UCSD-AML1 (cell line): ENCODE measurements at regions not wholly inside any gene's neighbourhood (a gene's known extent, or its start where the extent isn't known, plus 50 kb on each side); places are given as distances from the start of the nearest gene placed in this dataset.
"Not testable (repeated sequence)": the region's sequence is repeated elsewhere in the genome, so short reads cannot be mapped to it uniquely, and the experiment has no call there.

ENCODE experiments used
- DNase-seq: peaks from one replicate; lab custom pipeline; 2025; ENCODE audit not compliant: unreplicated experiment; lab: John Stamatoyannopoulos, UW

DNA sequence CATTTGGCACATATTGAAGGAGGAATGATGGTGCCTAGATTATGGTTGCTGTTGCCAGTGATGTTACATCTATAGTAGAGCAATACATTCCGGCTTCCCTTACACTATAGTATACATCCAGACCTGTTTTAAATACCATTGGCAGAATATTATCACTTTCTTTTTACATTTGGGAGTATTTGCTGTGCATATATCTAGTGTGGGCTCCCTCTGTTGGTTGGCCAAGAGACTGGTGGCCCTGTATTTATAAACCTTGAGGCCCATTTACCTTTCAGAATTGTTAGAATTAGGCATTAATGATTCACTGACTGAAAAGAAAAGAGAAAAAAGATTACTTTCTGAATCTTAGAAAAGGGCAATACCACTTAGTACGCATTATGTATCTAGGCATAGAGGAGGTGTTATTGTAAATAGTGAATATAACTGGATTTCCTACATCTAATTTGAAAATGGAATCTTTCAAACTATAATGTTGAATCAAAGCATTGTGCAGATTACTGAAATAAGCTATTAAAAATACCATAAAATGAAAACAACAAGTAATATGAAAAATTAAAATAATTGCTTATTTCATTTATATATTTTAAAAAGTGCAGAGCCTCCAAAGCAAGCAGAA is 628.8 kb upstream of the MAN1A1 start:
- no peak for DNase-seq

DNA sequence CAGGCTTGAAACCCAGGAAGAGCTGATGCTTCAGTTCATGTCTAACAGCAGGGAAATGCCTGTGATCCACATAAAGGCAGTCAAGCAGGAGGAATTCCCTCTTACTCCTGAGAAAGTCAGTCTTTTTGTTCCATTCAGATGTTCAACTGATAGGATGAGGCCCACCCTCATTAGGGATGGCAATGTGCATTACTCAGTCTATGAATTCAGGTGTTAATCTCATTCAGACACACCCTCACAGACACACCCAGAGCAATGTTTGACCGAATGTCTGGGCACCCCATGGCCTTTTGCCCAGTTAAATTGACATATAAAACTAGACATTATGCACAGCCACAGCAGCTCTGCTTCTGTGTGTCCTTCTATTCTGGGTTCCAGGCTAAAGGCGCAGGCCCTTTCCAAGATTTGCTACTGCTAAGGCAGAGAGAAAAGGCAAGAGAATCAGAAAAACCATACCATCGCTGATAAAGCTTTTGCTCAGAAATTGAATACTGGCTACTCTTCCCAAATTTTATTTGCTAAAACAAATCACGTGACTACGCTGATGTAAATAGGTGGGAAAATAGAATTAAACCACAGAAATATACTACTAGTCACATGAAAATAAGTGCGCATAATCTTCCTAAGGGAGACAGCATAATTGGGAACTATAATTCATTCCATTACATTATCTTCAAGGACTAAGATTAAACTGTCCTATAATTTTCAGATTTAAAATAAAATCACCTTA is 625.0 kb upstream of the MAN1A1 start:
- DNase-seq, result no peak

DNA sequence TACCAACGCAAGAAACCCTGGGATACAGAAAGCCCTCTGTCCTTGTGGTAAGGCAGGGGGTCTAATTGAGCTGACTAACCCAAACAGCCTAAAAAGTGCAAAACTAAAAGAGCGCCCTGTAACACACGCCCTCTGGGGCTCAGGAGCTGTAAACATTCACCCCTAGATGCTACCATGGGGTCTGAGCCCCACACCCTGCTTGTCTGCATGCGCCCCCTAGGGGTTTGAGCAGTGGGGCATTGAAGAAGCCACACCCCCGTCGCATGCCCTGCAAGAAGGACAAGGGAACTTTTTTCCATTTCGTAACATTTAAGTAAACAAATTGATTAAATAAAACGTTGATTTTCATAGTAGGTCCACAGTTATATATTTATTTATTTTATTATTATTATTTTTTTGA is 616.9 kb upstream of the MAN1A1 start:
- DNase-seq, result peak; percentile 20

DNA sequence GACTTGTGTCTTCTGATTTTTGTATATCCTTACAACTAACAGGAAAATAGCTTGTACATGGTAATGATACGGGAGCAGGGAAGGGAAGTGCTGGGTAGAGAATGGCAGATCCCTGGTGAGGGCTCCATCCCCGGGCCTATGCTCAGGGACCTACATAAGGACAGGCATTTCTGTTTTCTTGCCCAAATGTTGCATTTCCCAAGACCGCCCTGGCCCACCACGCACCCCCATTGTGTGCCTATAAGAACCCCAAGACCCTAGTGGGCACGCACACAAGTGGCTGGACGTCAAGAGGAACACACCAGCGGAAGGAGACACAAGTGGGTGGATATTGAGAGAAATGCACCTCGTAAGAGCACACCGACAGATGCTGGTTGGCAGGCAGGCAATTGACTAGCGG is 616.3 kb upstream of the MAN1A1 start:
- DNase-seq, result no peak

DNA sequence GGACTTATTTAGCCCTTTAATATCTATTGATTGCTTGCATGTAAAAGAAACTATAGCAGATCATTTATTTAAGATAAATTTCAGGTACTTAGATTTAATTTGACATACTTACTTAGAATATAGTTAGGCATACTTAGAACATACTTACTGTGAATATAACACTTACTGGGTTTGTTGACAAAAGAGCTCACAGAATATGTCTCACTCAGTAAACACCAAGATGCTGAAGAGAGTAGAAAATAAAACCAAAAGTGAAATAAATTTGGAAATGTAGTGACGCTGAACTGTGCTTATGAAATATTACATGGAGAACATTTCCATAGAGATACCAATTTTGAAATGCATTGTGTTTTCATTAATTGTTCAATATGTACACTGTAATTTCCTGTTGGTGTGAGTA is 615.4 kb upstream of the MAN1A1 start:
- no peak for DNase-seq

DNA sequence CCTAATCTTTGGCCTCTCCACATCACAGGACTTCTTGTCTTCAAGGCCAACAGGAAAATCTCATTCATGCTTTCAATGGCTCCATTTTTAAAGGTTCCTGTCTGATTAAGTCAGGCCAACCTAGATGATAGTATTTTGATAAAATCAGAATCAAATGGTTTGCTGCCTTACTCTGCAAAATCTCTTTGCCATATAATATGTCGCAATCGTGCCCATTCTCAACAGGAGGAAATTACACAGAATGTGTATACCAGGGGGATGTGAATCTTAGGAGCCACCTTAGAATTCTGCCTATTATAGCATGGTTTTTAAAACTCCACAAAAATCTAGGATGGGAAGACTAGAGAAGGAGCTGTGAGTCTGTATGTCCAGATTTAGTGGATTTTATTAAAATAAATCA is 612.9 kb upstream of the MAN1A1 start:
- DNase-seq, result no peak

DNA sequence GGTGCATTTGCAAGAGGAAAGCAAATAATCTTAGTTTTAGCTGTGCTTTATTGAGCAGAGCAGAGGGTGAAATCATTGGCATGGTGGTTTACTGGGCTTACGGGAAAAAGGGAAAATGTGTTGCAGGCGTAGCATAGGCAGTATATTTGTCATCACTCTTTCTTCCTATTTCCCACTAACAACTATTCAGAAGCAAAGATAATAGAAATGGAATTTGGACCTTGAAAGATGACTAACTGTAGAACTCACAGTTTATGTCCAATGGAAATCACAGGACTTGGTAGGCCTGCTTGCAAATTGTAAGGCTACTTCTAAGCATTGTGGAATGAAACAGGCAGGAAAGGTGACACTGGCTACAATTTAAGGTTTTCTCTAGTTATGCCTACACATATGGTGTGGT is 611.9 kb upstream of the MAN1A1 start:
- DNase-seq, result no peak

DNA sequence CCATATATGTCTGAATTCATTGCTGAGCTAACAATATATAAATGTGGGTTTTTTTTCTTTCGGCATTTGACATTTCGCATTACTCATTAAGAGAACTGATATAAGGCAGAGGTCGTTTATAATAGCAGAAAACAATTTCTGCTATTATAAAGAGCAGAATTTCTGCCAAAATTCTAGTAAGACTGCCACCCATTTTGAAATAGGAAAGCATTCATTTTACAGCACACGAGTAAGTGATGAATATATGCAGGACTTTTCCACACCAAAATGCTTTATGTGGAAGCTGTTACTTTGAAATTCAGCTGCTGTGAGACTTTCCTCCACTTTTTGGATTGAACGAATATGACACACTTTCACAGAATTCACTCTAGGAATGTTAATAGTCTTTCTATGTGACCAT is 610.9 kb upstream of the MAN1A1 start:
- no peak for DNase-seq

DNA sequence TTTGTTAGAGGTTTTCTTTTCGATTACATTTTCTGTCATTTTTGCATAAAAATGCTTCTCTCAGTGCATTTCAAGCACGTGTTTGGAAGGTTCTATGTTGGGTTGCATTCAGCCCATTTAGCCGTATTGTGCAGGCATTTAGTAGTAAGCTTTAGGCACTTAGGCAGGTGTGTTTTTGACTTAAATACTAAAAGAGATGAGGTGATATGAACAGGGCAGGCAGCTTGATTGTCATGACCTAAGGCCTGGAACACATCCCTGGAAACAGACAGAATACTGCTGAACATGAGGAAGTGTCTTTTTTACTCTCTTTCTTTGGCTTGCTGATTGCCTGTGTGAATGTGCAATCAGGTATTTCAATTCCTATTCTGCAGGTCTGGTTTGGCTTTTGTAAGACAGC is 610.5 kb upstream of the MAN1A1 start:
- DNase-seq, result no peak

DNA sequence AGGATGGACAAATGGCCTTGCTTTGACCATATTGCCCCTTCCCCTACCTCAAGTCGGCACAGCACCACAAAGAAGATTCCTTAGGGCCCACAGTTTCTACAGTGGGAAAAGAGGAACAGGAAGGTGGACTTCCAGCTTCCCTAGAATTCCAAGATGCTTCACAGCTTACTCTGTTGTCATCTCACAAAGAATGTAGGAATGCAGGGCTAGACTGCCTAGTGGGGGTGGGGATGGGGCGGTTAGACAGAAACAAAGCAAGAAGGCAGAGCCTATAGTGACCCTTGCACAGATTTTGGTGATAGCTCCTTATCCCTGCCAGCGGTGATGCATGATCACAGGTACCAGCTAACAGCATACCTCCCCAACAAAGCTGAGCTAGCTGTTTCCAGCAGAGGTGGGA is 607.6 kb upstream of the MAN1A1 start:
- no peak for DNase-seq

DNA sequence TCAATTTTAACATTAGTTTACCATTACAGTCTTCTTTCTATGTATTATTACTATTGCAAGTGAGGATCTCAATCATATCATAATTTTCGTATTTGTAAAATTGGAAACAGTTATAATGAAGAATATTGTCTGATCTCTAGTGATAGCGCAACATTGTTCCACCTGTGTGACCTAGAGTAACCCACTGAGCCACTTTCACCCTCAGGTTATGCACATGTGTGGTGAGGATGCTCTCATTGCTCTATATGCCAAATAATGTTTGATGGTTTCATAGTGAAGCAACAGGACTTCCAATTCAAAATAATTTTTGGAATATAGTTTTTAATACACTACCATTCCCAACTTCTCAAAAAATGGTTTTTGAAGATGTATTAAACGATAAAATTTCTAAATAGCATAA is 603.1 kb upstream of the MAN1A1 start:
- DNase-seq, result no peak

DNA sequence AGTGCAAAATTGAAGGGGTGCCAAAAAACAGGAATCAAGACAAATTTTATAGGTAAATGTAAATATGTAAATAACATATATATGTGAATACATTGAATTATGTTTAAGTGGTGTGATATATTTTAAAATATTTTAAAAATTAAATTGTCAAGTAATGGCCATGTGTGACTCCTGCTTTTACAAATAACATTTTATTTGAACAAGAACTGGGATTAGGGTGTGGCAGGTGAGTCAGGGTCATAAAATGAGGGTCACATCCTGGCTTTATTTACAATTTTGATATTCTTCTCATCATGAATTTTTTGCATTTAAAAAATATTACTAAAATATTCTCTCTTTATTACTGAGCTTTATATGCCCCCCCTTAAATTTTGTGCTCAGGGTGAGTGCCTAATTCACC is 601.1 kb upstream of the MAN1A1 start:
- DNase-seq, result no peak

DNA sequence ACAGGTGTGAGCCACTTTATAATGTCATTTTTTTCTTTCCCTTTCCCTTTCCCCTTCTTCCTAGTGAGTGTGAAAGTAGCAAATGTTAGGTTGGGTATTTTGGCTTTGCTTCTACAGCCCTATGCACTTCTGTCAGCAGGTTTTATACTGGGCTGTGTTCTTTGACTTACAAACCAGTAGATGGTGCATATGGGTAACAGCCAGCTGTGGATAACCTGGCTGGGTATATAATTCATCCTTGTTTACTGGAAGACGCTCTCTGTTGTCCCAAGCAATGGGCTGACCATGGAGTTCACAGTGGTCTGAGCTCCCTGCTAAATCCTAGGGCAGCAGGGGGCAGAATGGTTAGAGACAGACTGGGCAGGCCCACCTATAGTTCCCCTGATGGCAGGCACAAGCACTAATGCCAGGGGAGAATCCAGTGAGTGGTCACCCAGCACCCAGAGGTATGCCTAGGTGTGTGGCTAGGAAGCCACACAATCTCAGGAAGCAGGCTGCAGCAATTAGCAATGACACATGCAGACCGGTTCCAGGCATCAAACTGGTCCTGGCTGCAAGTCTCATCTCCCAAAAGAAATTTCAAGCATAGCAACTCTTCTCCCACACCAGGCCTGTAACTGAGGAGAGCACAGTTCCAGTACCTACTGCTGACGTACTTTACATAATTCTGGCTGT is 592.7 kb upstream of the MAN1A1 start:
- no peak for DNase-seq

DNA sequence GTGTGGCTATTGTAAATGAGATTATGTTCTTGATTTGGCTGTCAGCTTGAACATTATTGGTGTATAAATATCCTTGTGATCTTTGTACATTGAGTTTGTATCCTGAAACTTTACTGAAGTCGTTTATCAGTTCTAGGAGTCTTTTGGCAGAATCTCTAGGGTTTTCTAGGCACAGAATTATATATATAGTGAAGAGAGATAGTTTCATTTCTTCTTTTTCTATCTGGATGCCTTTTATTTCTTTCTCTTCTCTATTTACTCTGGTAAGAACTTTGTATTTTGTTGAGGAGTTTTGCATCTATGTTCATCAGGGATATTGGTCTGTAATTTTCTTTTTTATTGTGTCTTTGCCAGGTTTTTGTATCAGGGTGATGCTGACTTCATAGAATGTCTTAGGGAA is 589.2 kb upstream of the MAN1A1 start:
- no peak for DNase-seq

DNA sequence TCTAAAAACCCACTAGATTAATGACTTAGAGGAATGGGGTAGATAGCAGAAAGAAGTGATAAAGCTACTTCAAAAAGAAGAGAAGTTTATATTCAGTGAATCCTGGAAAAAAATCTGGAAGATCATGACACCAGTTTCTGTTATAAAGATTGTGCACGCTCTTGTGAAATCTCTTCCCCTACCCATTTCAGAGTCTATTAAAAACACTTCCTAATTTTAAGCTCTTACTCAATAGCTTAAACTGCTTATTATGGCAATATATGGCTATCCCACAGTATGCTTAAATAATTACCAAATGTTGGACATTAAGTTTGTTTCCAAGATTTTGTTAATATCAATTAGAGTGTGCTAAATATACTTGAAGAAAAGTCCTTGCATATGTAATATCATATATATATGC is 585.3 kb upstream of the MAN1A1 start:
- no peak for DNase-seq

DNA sequence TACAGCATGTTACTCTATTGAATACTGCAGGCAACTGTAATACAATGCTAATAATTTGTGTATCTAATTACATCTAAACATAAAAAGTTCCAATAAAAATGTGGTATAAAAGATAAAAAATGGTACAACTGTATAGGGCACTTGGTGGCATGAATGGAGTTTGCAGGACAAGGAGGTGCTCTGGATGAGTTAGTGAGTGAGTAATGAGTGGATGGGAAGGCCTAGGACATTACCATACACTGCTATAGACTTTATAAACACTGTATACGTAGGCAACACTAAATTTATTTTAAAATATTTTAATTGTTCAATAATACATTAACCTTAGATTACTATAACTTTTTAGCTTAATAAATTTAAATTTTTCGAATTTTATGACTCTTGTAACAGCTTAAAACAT is 579.6 kb upstream of the MAN1A1 start:
- DNase-seq, result no peak

DNA sequence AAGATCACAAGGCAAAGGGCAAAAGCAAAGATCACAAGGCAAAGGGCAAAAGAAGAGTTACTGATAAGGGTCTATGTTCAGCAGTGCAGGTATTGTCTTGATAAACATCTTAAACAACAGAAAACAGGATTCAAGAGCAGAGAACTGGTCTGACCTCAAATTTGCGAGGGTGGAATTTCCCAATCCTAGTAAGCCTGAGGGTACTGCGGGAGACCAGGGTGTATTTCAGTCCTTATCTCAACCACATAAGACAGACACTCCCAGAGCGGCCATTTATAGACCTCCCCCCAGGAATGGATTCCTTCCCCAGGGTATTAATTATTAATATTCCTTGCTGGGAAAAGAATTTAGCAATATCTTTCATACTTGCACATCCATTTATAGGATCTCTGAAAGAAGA is 575.3 kb upstream of the MAN1A1 start:
- DNase-seq, result not testable (repeated sequence)

DNA sequence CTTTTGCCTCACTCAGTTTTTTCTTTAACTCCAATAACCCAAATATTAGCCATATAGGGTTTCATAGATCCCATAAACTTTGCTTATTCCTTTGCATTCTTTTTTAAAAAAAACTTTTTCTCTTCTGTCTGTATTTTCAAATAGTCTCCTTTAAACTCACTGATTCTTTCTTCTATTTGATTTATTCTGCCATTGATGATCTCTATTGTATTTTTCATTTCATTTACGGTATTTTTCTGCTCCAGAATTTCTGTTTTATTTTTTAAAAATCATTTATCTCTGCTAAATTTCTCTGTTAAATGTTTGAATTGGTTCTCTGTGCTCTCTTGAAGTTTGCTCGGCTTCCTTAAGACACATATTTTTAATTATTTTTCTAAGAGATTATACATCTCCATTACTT is 573.3 kb upstream of the MAN1A1 start:
- no peak for DNase-seq

DNA sequence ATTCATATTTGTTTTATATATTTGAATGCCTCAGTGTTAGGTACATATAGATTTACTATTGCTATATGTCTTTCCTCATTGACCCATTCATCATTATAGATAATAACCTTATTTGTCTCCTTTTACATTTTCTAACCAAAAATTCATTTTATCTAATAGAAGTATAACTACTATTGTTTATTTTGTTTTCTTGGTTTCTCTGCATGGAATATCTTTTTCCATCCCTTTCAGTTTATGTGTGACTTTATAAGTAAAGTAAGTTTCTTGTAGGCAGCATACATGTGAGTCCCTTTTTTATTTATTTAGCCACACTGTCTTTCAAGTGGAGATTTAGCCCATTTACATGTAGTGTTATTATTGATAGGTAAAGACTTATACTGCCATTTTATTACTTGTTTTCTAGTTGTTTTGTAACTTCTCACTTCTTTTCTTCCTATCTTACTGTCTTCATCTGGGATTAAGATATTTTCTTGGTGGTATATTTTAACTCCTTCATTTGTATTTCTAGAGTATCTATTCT is 572.0 kb upstream of the MAN1A1 start:
- no peak for DNase-seq

DNA sequence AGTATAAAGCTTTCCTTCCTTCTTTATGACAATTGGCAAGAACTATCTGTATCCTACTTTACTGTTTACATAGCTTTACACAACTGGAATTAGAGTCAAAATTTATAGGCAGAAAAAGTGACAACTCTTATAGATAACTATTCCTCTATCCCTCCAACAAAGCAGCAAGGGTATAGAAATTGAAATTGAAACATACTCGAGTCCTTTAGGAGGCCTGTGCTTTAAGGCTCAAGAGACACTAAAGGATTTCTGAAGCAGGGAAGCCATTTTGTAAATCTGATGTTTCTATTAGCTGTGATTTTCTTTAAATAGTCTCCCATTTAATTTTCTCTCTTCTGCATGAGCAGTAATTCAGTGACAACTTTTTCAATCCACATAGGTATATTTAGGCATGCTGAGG is 567.6 kb upstream of the MAN1A1 start:
- DNase-seq, result no peak

DNA sequence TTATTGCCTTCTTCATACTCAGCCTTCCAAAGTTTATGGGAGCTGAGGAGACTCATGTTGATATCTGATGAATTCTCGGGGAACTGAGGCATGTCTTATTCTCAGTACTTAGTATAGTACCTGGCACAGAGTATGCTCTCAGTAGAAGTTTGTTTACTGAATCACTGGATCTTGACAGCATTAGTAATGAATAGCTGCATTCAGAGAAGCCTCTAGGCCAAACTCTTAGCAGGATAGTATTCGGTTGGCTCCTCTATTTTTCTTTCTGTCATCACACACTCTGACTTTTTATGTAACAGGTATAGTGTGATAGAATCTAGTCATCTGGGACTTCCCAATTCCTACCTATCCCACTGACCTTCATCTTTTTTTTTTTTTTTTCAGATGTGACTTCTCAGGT is 566.4 kb upstream of the MAN1A1 start:
- DNase-seq, result no peak

DNA sequence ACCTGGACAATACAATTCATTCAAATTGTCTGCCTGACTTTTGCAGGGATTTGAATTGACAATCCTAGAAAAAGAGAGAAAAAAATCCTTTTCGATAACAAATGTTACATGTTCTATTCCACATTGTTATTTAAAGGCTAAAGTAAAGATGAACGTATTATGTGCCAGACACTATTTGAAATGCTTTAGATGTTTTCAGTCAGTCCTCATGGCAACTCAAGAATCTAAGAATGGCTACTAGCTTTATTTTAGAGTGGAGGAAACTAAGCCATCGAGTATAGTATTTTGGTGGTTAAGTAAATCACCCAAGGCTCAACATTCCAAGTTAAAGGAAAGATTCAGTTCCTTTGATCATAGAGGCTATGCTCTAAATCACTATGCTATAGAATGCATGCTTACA is 558.6 kb upstream of the MAN1A1 start:
- DNase-seq, result no peak
